Effector memory CD8-positive, alpha-beta T cell (primary cell): ENCODE measurements at regions not wholly inside any gene's neighbourhood (a gene's known extent, or its start where the extent isn't known, plus 50 kb on each side); places are given as distances from the start of the nearest gene placed in this dataset.

Experiments
- ATAC-seq: fragments of 150-1000 bp; cut with Tn5 transposase; replicated peaks from 2 replicates; pipeline ENCODE4 v1.10.0; 2021; ENCODE audit warnings: mild to moderate bottlenecking, moderate library complexity
- DNase-seq, 3 experiments: peaks; one replicate each; pipeline ENCODE4 v3.0.0; 2021
- H3K27ac Mint-ChIP-seq, 2 donors: one replicate each; pipeline ENCODE4 v1.8.0; 2022; ENCODE audit warnings: mild to moderate bottlenecking in 2 of 2, mixed read lengths in 2 of 2, moderate library complexity in 2 of 2
- H3K27me3 Mint-ChIP-seq, 2 donors: one replicate each; pipeline ENCODE4 v1.8.0; 2022; ENCODE audit warnings: mixed read lengths in 2 of 2
- H3K36me3 Mint-ChIP-seq: one replicate; pipeline ENCODE4 v1.8.0; 2022; ENCODE audit warnings: mild to moderate bottlenecking, moderate library complexity, mixed read lengths; ENCODE audit not compliant: insufficient read depth
- H3K4me1 Mint-ChIP-seq, 2 donors: one replicate each; pipeline ENCODE4 v1.8.0; 2022; ENCODE audit warnings: low read depth in 2 of 2, mixed read lengths in 2 of 2
- H3K4me3 Mint-ChIP-seq, 2 donors: one replicate each; pipeline ENCODE4 v1.8.0; 2022; ENCODE audit warnings: mild to moderate bottlenecking in 2 of 2, mixed read lengths in 2 of 2, moderate library complexity in 2 of 2
- H3K9me3 Mint-ChIP-seq, 2 donors: one replicate each; pipeline ENCODE4 v1.8.0; 2022; ENCODE audit warnings: mixed read lengths in 2 of 2

- no peaks in the 10 kb centered on the region for H3K36me3 Mint-ChIP-seq
- H3K9me3 Mint-ChIP-seq: peaks cover 0 to 2% of the 10 kb centered on the region in 2 donors
- peaks cover under 1 to 21% of the 10 kb centered on the region in 2 donors for H3K27me3 Mint-ChIP-seq
- H3K4me1 Mint-ChIP-seq: no peaks in the 10 kb centered on the region
- H3K27ac Mint-ChIP-seq: no peak overlapping the region
- ATAC-seq (no peak), DNase-seq (no peak)
- H3K4me3 Mint-ChIP-seq: no peak overlapping the region
These were observed 110.7 kb upstream of the HNRNPA3 start for GRCh38 chr2:177101930-177102329.

- peaks cover 0 to 2% of the 10 kb centered on the region in 2 donors for H3K9me3 Mint-ChIP-seq
- ATAC-seq: no peak
- no peak overlapping the region for H3K4me3 Mint-ChIP-seq
- no peak for DNase-seq
- H3K27ac Mint-ChIP-seq: no peak overlapping the region
- H3K36me3 Mint-ChIP-seq: no peaks in the 10 kb centered on the region
- H3K4me1 Mint-ChIP-seq: no peaks in the 10 kb centered on the region
- H3K27me3 Mint-ChIP-seq: peaks cover 10 to 48% of the 10 kb centered on the region in 2 donors
These were observed 106.4 kb upstream of the HNRNPA3 start for GRCh38 chr2:177106212-177106611.

GRCh38 chr2:177108890-177109289 lies 103.7 kb upstream of the HNRNPA3 start:
- Mint-ChIP-seq H3K4me1 (no peaks in the 10 kb centered on the region), H3K4me3 (no peak overlapping the region), H3K27me3 (peaks cover 10 to 47% of the 10 kb centered on the region in 2 donors), H3K36me3 (no peaks in the 10 kb centered on the region), H3K9me3 (no peaks in the 10 kb centered on the region), H3K27ac (no peak overlapping the region)
- DNase-seq: no peak
- no peak for ATAC-seq

- ATAC-seq: no peak
- no peaks in the 10 kb centered on the region for H3K36me3 Mint-ChIP-seq
- no peaks in the 10 kb centered on the region for H3K4me1 Mint-ChIP-seq
- H3K4me3 Mint-ChIP-seq: no peak overlapping the region
- no peak overlapping the region for H3K27ac Mint-ChIP-seq
- peaks cover 11 to 14% of the 10 kb centered on the region in 2 donors for H3K27me3 Mint-ChIP-seq
- no peaks in the 10 kb centered on the region for H3K9me3 Mint-ChIP-seq
- DNase-seq: no peak
These were observed 97.9 kb upstream of the HNRNPA3 start for GRCh38 chr2:177114712-177115111.

GRCh38 chr2:177117755-177118154 lies 94.8 kb upstream of the HNRNPA3 start:
- H3K36me3 Mint-ChIP-seq: no peaks in the 10 kb centered on the region
- DNase-seq (no peak), ATAC-seq (no peak)
- H3K4me1 Mint-ChIP-seq: no peaks in the 10 kb centered on the region
- no peak overlapping the region for H3K4me3 Mint-ChIP-seq
- H3K27ac Mint-ChIP-seq: no peak overlapping the region
- H3K9me3 Mint-ChIP-seq: no peaks in the 10 kb centered on the region
- H3K27me3 Mint-ChIP-seq: peaks cover 33 to 34% of the 10 kb centered on the region in 2 donors

DNA sequence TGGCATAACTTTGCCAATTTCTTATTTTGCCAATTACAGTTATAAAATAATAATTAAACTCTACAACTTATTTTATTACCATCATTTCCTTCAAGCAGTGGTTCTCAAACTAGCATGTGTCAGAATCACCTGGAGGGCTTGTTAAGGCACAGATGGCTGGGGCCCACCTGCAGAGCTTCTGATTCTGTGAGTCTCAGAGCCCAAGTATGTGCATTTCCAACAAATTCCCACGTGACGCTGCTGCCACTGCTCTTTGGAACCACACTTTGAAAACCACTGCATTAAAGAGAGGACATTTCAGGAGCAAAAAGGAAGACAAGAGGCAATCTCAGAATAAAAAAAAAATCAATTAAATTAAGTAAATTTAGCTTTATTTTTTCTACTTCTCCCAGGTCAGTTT lies 94.0 kb upstream of the HNRNPA3 start:
- H3K27me3 Mint-ChIP-seq: peaks cover 34 to 39% of the 10 kb centered on the region in 2 donors
- no peak overlapping the region for H3K4me3 Mint-ChIP-seq
- no peak overlapping the region for H3K27ac Mint-ChIP-seq
- H3K4me1 Mint-ChIP-seq: no peaks in the 10 kb centered on the region
- H3K9me3 Mint-ChIP-seq: no peaks in the 10 kb centered on the region
- no peak for DNase-seq
- ATAC-seq: no peak
- no peaks in the 10 kb centered on the region for H3K36me3 Mint-ChIP-seq

- Mint-ChIP-seq H3K9me3 (no peaks in the 10 kb centered on the region), H3K27me3 (peaks cover 34 to 39% of the 10 kb centered on the region in 2 donors), H3K27ac (no peak overlapping the region), H3K36me3 (no peaks in the 10 kb centered on the region), H3K4me1 (no peaks in the 10 kb centered on the region), H3K4me3 (no peak overlapping the region)
- ATAC-seq (no peak), DNase-seq (no peak)
These were observed 93.5 kb upstream of the HNRNPA3 start for GRCh38 chr2:177119099-177119498.

DNA sequence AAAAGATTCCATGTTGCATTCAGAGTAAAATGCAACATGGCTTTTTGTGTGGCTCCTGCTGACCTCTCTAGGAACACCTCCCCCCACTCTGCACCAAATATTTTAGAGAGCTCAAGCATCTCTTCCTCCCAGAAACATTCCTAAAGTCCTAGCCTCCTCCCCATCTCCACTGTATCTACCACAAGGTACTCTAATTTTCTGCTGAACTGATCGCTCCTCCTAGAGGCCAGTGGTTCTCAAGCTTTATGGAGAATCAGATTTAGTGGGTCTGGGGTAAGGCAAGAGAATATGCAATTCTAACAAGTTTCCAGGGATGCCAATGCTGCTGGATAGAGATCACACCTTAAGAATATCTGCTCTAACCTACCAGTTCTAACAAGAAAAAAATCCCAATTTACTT lies 89.5 kb upstream of the HNRNPA3 start:
- ATAC-seq (no peak), DNase-seq (no peak)
- H3K27me3 Mint-ChIP-seq: peaks cover 39 to 55% of the 10 kb centered on the region in 2 donors
- no peaks in the 10 kb centered on the region for H3K4me1 Mint-ChIP-seq
- H3K4me3 Mint-ChIP-seq: no peak overlapping the region
- H3K36me3 Mint-ChIP-seq: no peaks in the 10 kb centered on the region
- H3K27ac Mint-ChIP-seq: no peak overlapping the region
- no peaks in the 10 kb centered on the region for H3K9me3 Mint-ChIP-seq

DNA sequence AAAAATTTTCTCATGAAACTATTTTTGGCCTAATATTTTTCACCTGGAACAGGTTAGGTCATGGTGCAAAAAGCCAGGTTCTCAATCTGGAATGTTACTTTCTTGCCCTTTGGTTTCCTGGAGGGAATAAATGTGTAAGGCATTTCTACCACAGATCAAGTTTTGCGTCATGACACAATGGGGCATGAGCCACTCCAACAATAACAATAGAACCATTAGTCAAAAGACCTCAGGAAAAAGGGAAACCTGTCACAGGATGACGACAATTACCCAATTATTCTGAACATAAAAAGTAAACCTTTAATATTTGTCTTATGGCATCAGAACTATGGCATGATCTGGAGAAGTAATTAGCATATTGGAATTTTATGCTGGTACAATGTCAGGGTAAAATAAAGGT lies 88.2 kb upstream of the HNRNPA3 start:
- Mint-ChIP-seq H3K9me3 (no peaks in the 10 kb centered on the region), H3K27me3 (peaks cover 34 to 47% of the 10 kb centered on the region in 2 donors), H3K27ac (no peak overlapping the region), H3K4me1 (no peaks in the 10 kb centered on the region), H3K4me3 (no peak overlapping the region), H3K36me3 (no peaks in the 10 kb centered on the region)
- ATAC-seq (no peak), DNase-seq (no peak)

DNA sequence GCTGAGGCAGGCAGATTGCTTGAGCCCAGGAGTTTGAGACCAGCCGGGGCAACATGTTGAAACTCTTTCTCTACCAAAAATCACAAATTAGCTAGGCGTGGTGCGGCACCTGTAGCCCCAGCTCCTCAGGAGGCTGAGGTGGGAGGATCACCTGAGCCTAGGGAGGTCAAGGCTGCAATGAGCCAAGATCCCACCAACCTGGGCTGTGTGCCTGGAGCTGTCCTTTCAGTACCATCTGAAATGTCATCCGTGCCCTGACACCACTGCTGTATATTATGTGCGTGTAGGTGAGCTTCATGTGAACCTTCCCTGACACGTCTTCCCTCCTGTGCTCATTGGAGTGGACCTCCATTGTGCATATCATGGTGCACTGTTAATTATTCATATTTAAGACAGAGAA lies 84.8 kb upstream of the HNRNPA3 start:
- Mint-ChIP-seq H3K4me3 (no peak overlapping the region), H3K4me1 (no peaks in the 10 kb centered on the region), H3K36me3 (no peaks in the 10 kb centered on the region), H3K9me3 (no peaks in the 10 kb centered on the region), H3K27ac (no peak overlapping the region), H3K27me3 (peaks cover 17 to 51% of the 10 kb centered on the region in 2 donors)
- no peak for ATAC-seq
- no peak for DNase-seq

DNA sequence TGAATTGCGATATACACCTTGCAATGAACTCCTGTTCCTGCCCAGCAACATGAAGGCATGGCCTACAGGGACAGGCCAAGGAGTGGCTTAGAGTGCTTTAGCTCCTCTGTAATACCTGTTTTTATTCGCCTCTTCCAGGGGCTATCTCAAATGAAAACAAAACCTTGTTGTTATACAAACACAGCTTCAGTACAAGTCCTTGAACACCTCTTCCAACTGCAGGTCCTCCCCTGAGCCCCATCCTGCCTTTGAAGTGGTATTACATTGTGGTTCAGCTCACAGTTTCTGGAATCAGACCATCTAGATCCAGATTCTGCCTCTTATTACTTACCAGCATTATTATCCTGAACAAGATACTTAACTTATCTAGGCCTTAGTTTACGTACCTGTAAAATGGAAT lies 83.0 kb upstream of the HNRNPA3 start:
- no peak overlapping the region for H3K27ac Mint-ChIP-seq
- peaks cover 18 to 64% of the 10 kb centered on the region in 2 donors for H3K27me3 Mint-ChIP-seq
- no peak overlapping the region for H3K4me3 Mint-ChIP-seq
- no peaks in the 10 kb centered on the region for H3K36me3 Mint-ChIP-seq
- no peaks in the 10 kb centered on the region for H3K4me1 Mint-ChIP-seq
- DNase-seq: no peak
- no peaks in the 10 kb centered on the region for H3K9me3 Mint-ChIP-seq
- ATAC-seq: no peak

GRCh38 chr2:177131858-177132257 lies 80.7 kb upstream of the HNRNPA3 start:
- peaks cover 13 to 53% of the 10 kb centered on the region in 2 donors for H3K27me3 Mint-ChIP-seq
- no peaks in the 10 kb centered on the region for H3K9me3 Mint-ChIP-seq
- H3K4me3 Mint-ChIP-seq: no peak overlapping the region
- DNase-seq (no peak), ATAC-seq (no peak)
- H3K27ac Mint-ChIP-seq: no peak overlapping the region
- no peaks in the 10 kb centered on the region for H3K4me1 Mint-ChIP-seq
- no peaks in the 10 kb centered on the region for H3K36me3 Mint-ChIP-seq

DNA sequence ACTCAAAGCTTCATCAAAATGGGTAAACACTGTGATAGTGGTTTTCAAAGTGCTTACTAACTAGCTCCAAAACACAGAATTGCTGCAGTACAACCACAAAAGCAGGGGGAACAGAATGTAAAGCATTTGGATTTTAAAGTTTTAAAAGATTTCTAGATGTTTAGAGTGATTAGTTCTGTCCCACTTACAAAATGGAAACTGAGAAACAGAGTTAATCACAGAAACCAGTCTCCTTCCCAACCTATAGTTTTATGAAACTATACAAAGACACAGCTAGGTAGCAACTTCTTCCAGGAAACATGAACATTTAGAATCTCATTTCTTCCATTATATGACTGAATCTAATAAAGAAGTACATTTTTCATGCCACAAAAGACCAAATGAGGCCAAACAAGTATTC lies 73.8 kb upstream of the HNRNPA3 start:
- H3K27me3 Mint-ChIP-seq: peaks cover 26 to 37% of the 10 kb centered on the region in 2 donors
- no peak overlapping the region for H3K27ac Mint-ChIP-seq
- no peaks in the 10 kb centered on the region for H3K4me1 Mint-ChIP-seq
- H3K9me3 Mint-ChIP-seq: no peaks in the 10 kb centered on the region
- no peaks in the 10 kb centered on the region for H3K36me3 Mint-ChIP-seq
- H3K4me3 Mint-ChIP-seq: no peak overlapping the region
- DNase-seq (no peak), ATAC-seq (no peak)

DNA sequence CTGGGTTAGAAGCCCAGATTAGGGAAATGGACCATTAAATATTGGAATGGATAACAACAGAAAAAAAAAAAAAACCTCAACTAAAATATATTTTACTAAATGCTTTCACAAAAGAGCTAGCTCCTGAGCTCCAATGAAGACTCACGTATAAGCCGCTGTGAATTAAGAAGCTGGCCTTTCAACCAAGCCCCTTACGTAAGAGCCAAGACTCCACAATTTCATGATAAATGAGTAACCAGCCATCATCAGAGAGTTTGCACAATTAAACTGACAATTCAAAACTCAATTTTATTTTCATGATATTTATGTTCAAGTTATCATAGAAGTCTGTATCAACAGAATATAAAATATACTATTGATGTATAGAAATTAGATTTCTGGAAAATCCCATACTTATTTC lies 70.7 kb upstream of the HNRNPA3 start:
- no peaks in the 10 kb centered on the region for H3K9me3 Mint-ChIP-seq
- H3K36me3 Mint-ChIP-seq: no peaks in the 10 kb centered on the region
- DNase-seq (no peak), ATAC-seq (no peak)
- no peak overlapping the region for H3K4me3 Mint-ChIP-seq
- H3K27me3 Mint-ChIP-seq: peaks cover 34 to 41% of the 10 kb centered on the region in 2 donors
- H3K27ac Mint-ChIP-seq: no peak overlapping the region
- no peaks in the 10 kb centered on the region for H3K4me1 Mint-ChIP-seq

- no peak overlapping the region for H3K4me3 Mint-ChIP-seq
- no peak overlapping the region for H3K27ac Mint-ChIP-seq
- ATAC-seq (no peak), DNase-seq (no peak)
- H3K36me3 Mint-ChIP-seq: no peaks in the 10 kb centered on the region
- H3K9me3 Mint-ChIP-seq: no peaks in the 10 kb centered on the region
- peaks cover under 1 to 7% of the 10 kb centered on the region in 2 donors for H3K4me1 Mint-ChIP-seq
- peaks cover 28 to 40% of the 10 kb centered on the region in 2 donors for H3K27me3 Mint-ChIP-seq
These were observed 69.2 kb upstream of the HNRNPA3 start for GRCh38 chr2:177143444-177143843.
